ENCODE measurements at regions not wholly inside any gene's neighbourhood (a gene's known extent, or its start where the extent isn't known, plus 50 kb on each side); places are given as distances from the start of the nearest gene placed in this dataset.

DNA sequence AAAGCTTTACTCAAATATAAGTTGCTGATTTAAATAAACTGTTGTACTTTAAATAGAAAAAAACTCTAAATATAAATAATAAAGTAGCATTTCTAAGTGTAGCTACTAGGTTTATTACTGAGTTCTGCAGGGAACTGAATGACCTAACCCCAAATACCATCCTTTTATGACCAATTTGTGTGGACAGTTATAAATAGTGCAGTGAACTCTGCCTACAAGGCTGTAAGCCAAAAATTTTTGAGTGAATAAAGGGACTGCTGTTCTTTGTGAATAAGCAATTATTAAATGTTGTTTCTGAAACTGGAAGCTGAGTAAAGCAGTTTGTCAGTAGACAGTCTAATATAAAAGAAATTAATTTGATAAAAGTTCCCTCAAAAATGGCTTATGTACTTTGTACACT, 90.8 kb upstream of the ELOVL5 start:
- H3K9me3 ChIP-seq = no peaks in the 10 kb centered on the region
- H3K27me3 ChIP-seq (ENCODE audit: insufficient read depth) = no peaks in the 10 kb centered on the region
- DNase-seq = no peak
- ChIA-PET POLR2A (interaction anchor here (0.5 kb wide), 1 partner anchor 69 kb away, joined by 3 read pairs; no protein-coding TSS in a partner anchor), CTCF (interaction anchor here (0.6 to 1.5 kb wide), 9 partner anchors 22 to 289 kb away, joined by 3 to 4 read pairs (median 3); no protein-coding TSS in a partner anchor)
- no peak overlapping the region for H3K4me3 ChIP-seq (ENCODE audit: low read depth in 2 of 2, low read length in 1 of 2)
- TF ChIP-seq TAF1 (IDR thresholded peaks at IDR 0.05; ENCODE audit: borderline replicate concordance, low read depth, low read length) = no peak
- no peak for TF ChIP-seq GABPA (IDR thresholded peaks at IDR 0.05; ENCODE audit: low read depth)
- no peak for TF ChIP-seq ELF1 (IDR thresholded peaks at IDR 0.05)
- TF ChIP-seq MXI1 (IDR thresholded peaks at IDR 0.05; ENCODE audit: low read depth, low read length) = no peak
- TF ChIP-seq, protein P1, sequence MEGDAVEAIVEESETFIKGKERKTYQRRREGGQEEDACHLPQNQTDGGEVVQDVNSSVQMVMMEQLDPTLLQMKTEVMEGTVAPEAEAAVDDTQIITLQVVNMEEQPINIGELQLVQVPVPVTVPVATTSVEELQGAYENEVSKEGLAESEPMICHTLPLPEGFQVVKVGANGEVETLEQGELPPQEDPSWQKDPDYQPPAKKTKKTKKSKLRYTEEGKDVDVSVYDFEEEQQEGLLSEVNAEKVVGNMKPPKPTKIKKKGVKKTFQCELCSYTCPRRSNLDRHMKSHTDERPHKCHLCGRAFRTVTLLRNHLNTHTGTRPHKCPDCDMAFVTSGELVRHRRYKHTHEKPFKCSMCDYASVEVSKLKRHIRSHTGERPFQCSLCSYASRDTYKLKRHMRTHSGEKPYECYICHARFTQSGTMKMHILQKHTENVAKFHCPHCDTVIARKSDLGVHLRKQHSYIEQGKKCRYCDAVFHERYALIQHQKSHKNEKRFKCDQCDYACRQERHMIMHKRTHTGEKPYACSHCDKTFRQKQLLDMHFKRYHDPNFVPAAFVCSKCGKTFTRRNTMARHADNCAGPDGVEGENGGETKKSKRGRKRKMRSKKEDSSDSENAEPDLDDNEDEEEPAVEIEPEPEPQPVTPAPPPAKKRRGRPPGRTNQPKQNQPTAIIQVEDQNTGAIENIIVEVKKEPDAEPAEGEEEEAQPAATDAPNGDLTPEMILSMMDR (IDR thresholded peaks at IDR 0.05) = no peak
- no peak for TF ChIP-seq TCF12 (IDR thresholded peaks at IDR 0.05)
- TF ChIP-seq, protein P2, sequence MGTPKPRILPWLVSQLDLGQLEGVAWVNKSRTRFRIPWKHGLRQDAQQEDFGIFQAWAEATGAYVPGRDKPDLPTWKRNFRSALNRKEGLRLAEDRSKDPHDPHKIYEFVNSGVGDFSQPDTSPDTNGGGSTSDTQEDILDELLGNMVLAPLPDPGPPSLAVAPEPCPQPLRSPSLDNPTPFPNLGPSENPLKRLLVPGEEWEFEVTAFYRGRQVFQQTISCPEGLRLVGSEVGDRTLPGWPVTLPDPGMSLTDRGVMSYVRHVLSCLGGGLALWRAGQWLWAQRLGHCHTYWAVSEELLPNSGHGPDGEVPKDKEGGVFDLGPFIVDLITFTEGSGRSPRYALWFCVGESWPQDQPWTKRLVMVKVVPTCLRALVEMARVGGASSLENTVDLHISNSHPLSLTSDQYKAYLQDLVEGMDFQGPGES (IDR thresholded peaks at IDR 0.05; ENCODE audit: low read depth, low read length) = no peak
- no peak for TF ChIP-seq NRF1 (IDR thresholded peaks at IDR 0.05; ENCODE audit: low read depth, low read length)
- TF ChIP-seq RXRA (IDR thresholded peaks at IDR 0.05; ENCODE audit: borderline replicate concordance, low read depth) = no peak
- no peak for TF ChIP-seq FOSL2 (IDR thresholded peaks at IDR 0.05; ENCODE audit: borderline replicate concordance, low read depth)
- TF ChIP-seq NFIC (IDR thresholded peaks at IDR 0.05; ENCODE audit: borderline replicate concordance) = no peak
- TF ChIP-seq, protein P3, sequence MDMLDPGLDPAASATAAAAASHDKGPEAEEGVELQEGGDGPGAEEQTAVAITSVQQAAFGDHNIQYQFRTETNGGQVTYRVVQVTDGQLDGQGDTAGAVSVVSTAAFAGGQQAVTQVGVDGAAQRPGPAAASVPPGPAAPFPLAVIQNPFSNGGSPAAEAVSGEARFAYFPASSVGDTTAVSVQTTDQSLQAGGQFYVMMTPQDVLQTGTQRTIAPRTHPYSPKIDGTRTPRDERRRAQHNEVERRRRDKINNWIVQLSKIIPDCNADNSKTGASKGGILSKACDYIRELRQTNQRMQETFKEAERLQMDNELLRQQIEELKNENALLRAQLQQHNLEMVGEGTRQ (IDR thresholded peaks at IDR 0.05; ENCODE audit: borderline replicate concordance, low read depth, low read length) = no peak
- no peak for TF ChIP-seq POLR2AphosphoS5 (IDR thresholded peaks at IDR 0.05; ENCODE audit: low read depth, low read length)
- TF ChIP-seq, protein P4, sequence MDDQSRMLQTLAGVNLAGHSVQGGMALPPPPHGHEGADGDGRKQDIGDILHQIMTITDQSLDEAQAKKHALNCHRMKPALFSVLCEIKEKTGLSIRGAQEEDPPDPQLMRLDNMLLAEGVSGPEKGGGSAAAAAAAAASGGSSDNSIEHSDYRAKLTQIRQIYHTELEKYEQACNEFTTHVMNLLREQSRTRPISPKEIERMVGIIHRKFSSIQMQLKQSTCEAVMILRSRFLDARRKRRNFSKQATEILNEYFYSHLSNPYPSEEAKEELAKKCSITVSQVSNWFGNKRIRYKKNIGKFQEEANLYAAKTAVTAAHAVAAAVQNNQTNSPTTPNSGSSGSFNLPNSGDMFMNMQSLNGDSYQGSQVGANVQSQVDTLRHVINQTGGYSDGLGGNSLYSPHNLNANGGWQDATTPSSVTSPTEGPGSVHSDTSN (IDR thresholded peaks at IDR 0.05) = no peak
- TF ChIP-seq FOXM1 (IDR thresholded peaks at IDR 0.05; ENCODE audit: low read depth) = no peak
- TF ChIP-seq FOXJ3 (CRISPR knock-in tag; IDR thresholded peaks at IDR 0.05) = no peak
- TF ChIP-seq EP300 (IDR thresholded peaks at IDR 0.05; ENCODE audit: borderline replicate concordance in 1 of 2, low read depth in 1 of 2, low read length in 1 of 2) = no peak
- TF ChIP-seq JUND (IDR thresholded peaks at IDR 0.05) = no peak
- TF ChIP-seq, protein P5, sequence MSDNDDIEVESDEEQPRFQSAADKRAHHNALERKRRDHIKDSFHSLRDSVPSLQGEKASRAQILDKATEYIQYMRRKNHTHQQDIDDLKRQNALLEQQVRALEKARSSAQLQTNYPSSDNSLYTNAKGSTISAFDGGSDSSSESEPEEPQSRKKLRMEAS (IDR thresholded peaks at IDR 0.05; ENCODE audit: low read depth) = no peak
- H3K9me2 ChIP-seq = no peaks in the 10 kb centered on the region
- H3F3A ChIP-seq (replicated peaks; ENCODE audit: insufficient read depth) = peaks cover 6% of the 10 kb centered on the region
- no peak overlapping the region for H3K9ac ChIP-seq
- H3K4me1 ChIP-seq (ENCODE audit: control insufficient read depth in 1 of 2, insufficient read depth in 2 of 2, low read depth in 1 of 2, low read length in 1 of 2) = no peaks in the 10 kb centered on the region; a peak in 1 of 4 replicates
- H3K79me2 ChIP-seq (ENCODE audit: insufficient read depth) = no peaks in the 10 kb centered on the region
- no peak overlapping the region for H3K27ac ChIP-seq (ENCODE audit: low read depth in 2 of 2, low read length in 1 of 2)
- no peak overlapping the region for H3K4me2 ChIP-seq
- no peaks in the 10 kb centered on the region for H3K36me3 ChIP-seq (replicated peaks in 1 of 2; ENCODE audit: control insufficient read depth in 1 of 2, insufficient read depth in 2 of 2, low read length in 1 of 2)
- H4K20me1 ChIP-seq (ENCODE audit: insufficient read depth) = no peaks in the 10 kb centered on the region
- no peak overlapping the region for H2AFZ ChIP-seq (ENCODE audit: low read depth)
